GM12891 (cell line): ENCODE measurements at regions not wholly inside any gene's neighbourhood (a gene's known extent, or its start where the extent isn't known, plus 50 kb on each side); places are given as distances from the start of the nearest gene placed in this dataset.
"Not testable (repeated sequence)": the region's sequence is repeated elsewhere in the genome, so short reads cannot be mapped to it uniquely, and the experiment has no call there.

Experiments
- DNase-seq: peaks from one replicate; pipeline ENCODE4 v3.0.0; 2011; ENCODE audit warnings: low spot score; ENCODE audit not compliant: insufficient read length
- FAIRE-seq: peaks from 2 replicates; lab custom pipeline; 2011; peaks lifted over from hg19 to GRCh38; lab: Jason Lieb, UNC
- PAX5 ChIP-seq: IDR thresholded peaks from 2 replicates; pipeline ENCODE4 v1.6.1; 2011; ENCODE audit warnings: low read length, moderate library complexity, mild to moderate bottlenecking; ENCODE audit not compliant: insufficient read depth, severe bottlenecking
- POLR2A ChIP-seq: IDR thresholded peaks from 2 replicates; pipeline ENCODE4 v1.6.1; 2011; ENCODE audit warnings: low read depth, low read length, control low read depth
- POLR2AphosphoS5 ChIP-seq: IDR thresholded peaks from 2 replicates; pipeline ENCODE4 v1.6.1; 2011; ENCODE audit warnings: low read depth, low read length, control low read depth
- POU2F2 ChIP-seq: IDR thresholded peaks from 2 replicates; pipeline ENCODE4 v1.6.1; 2011; ENCODE audit warnings: low read depth, mild to moderate bottlenecking, control low read depth, low read length, moderate library complexity
- SPI1 ChIP-seq: IDR thresholded peaks from 2 replicates; pipeline ENCODE4 v1.6.1; 2011; ENCODE audit warnings: low read depth, low read length, control low read depth
- TAF1 ChIP-seq: IDR thresholded peaks from 2 replicates; pipeline ENCODE4 v1.6.1; 2011; ENCODE audit warnings: low read depth, low read length, control low read depth

DNA sequence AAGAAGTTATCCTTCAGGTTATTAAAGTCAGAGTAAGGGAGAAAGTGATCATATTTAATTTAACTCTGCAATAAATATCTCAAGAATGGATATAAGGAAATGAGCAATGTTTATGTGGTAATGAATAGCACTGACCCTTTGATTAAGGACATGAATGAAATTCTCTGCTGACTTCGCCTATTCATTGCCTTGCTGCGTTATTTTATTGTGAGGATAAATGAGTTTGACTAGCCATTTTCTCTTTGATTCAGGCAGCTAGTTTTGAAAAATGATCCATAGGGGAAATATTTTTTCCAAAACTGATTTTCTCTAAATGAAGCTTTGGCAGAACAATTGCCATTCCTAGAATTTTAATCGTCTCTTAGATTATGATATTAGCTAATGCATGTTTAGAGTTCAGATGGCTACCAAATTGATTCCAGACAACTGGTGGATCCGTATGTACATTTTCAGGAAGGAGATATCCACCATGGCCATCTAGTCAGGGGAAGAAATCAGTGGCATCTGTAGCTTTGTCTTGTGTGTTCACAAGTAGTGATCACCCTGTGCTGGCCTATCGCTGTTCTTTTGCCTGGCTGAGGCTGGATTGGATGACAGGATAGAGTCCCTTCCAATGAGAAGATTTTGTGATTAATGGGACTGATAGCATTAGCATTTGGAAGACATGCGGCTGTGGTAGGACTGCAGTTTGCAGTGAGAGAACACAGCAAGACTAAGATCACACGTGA lies 302.3 kb upstream of the RGS6 start:
- TF ChIP-seq POU2F2 (no peak), PAX5 (no peak)
- DNase-seq (no peak), FAIRE-seq (peak; percentile 59)

DNA sequence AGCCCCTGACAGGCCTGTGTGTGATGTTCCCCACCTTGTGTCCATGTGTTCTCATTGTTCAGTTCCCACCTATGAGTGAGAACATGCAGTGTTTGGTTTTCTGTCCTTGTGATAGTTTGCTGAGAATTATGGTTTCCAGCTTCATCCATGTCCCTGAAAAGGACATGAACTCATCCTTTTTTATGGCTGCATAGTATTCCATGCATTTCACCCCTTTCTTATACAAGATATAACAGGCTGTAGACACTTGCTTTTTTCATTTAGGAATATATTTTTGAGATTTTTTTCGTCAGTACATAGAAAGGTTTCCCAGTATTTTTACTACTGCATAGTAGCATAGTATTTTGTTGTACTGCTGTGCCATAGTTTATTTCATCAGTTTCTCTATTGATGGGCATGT lies 301.2 kb upstream of the RGS6 start:
- not testable (repeated sequence) for DNase-seq, FAIRE-seq

DNA sequence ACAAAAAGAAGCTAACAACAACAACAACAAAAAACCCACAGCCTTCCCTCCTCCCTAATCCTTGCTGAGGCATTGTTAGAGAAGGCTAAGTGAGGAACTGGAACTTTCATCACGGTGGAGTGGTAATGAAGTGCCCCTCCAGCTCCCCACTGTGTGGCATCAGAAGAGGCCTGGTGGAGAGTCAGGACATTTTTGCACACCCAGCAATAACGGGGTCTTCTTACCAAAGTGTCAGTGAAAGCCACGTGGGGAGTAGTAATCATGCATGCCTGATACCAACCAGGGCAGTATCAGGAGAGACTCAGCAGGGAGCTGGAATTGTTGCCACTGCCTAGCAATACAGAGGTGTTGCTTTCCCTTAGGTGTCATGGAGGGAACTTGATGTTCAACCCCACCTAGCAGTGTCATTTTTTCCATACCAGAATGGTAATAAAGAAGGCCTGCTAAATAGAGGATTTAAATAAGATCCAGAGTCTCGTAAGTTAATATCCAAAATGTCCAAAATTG lies 299.7 kb upstream of the RGS6 start:
- DNase-seq = no peak
- TF ChIP-seq SPI1 = no peak
- TF ChIP-seq TAF1 = no peak
- no peak for TF ChIP-seq POLR2A
- no peak for TF ChIP-seq POLR2AphosphoS5
- TF ChIP-seq POU2F2 = no peak
- no peak for TF ChIP-seq PAX5
- FAIRE-seq = peak; percentile 43

DNA sequence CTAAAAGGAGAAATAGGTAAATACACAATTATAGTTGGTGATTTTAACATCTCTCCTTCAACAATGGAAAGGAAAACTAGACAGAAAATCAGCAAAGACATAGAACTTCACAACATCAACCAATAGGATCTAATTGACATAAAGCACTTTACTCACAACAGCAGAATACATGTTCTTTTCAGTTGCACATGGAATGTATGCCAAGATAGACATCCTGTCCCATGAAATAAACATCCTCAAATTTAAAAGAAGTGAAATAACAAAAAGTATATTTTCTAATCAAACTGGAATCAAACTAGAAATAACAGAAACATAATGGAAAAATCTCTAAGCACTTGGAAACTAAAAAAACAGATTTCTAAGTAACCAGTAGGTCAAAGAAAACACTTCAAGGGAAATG lies 296.2 kb upstream of the RGS6 start:
- FAIRE-seq (peak; percentile 26), DNase-seq (no peak)
- TF ChIP-seq POU2F2 (no peak), POLR2A (no peak), POLR2AphosphoS5 (no peak), TAF1 (no peak), PAX5 (no peak), SPI1 (no peak)

DNA sequence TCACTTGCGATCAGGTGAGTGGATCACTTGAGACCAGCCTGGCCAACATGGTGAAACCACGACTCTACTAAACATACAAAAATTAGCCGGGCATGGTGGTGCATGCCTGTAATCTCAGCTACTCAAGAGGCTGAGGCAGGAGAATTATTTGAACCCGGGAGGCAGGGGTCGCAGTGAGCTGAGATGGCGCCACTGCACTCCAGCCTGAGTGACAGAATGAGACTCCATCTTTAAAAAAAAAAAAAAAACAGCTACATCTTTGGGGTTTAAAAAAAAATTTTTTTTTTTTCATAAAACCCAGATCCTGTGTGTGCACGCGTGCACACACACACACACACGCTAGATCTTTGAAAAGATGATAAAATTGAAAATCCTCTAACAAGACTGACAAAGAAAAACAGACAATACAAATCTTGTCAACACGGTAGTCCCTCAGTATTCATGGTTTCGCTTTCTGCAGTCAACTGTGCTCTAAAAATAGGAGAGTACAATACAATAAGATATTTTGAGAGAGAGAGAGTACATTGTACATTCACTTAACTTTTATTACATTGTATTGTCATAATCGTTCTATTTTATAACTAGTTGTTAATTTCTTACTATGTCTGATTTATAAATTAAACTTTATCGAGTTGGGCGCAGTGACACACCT lies 295.3 kb upstream of the RGS6 start:
- FAIRE-seq (peak; percentile 52), DNase-seq (no peak)
- TF ChIP-seq SPI1 = no peak
- TF ChIP-seq POU2F2 = no peak
- TF ChIP-seq PAX5 = no peak
- TF ChIP-seq POLR2AphosphoS5 = no peak
- no peak for TF ChIP-seq TAF1
- no peak for TF ChIP-seq POLR2A

DNA sequence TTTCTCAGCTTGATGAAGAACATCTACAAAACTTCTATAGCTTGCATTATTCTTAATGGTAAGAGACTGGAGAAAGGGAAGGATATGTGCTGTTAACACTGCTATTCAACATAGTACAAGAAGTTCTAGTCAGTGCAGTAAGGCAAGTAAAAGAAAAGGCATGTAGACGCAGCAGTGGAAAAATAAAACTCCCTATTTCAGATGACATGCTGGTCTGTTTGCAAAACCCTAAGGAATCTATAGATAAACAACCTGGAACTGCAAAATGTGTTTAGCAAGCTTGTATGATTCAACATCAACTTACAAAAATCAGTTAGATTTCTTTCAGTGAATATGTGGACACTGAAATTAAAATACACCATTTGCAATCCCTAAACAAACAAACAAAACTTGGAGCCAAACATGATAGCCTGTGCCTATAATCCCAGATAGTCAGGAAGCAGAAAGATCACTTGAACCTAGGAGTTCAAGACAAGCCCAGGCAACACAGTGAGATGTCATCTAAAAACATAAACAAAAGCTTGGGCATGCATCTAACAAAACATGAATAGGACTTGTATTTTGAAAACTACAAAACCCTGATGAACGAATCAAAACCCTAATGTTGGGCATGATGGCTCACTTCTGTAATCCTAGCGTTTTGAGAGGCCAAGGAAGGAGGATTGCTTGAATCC lies 293.6 kb upstream of the RGS6 start:
- FAIRE-seq (peak; percentile 71), DNase-seq (no peak)
- TF ChIP-seq POLR2A (no peak), POLR2AphosphoS5 (no peak), PAX5 (no peak), SPI1 (no peak), TAF1 (no peak), POU2F2 (no peak)

DNA sequence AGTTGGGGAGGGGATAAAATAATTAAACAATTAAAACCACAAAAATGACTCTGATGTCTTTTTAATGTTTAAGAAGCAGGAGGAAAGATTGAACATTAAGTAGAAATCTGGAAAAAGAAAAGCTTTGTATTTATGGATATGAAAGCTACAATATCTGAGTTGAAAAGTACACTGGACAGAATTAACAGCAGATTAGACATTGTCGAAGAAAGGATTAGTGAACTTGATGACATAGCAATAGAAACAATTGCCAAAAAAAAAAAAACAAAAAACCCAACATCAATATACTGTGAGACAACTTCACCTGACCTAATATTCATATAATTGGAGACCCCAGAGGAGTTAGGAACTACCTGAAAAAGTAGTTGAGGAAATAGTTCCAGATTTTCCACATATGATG lies 289.5 kb upstream of the RGS6 start:
- DNase-seq (no peak), FAIRE-seq (no peak)
- TF ChIP-seq TAF1 = no peak
- TF ChIP-seq SPI1 = no peak
- TF ChIP-seq PAX5 = no peak
- no peak for TF ChIP-seq POLR2A
- TF ChIP-seq POLR2AphosphoS5 = no peak
- TF ChIP-seq POU2F2 = no peak

DNA sequence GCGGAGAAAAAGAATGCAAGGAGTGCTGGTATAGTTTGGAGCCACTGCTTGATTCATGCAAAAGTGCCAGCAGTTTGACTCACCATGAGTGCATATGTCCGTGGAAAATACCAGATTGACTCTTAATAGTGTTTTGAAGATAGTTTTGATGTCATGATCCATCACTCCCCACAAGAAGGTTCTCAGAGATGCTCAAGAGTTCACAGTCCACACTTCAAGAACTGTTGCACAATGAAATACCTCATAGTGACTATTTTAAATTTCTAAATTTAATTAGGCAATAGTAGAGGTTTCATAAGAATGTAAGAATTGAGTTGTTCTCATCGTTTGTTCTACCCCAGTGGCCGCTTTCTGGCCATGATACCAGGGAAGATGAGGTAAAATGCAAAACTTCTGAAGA lies 286.6 kb upstream of the RGS6 start:
- DNase-seq (no peak), FAIRE-seq (no peak)
- no peak for TF ChIP-seq POU2F2
- no peak for TF ChIP-seq POLR2A
- TF ChIP-seq PAX5 = no peak
- no peak for TF ChIP-seq SPI1
- no peak for TF ChIP-seq TAF1
- TF ChIP-seq POLR2AphosphoS5 = no peak

DNA sequence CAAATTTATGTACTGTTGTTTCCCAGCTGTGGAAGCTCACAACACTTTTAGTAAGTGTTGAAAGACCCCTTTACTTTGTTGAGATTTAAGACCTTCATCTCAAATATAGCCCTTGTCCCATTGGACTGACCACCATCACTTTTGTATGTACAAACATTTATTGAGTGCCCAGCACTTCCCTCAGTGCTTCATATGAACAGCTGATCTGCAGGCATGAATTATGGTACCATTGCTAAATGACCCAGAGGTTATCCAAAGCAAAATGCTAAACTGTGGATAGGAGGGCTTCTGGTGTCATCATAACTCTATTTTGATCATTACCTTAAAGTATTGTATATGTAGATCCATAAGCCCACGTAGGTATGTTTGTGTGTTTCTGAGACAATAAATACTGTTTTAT lies 285.7 kb upstream of the RGS6 start:
- no peak for FAIRE-seq
- no peak for DNase-seq
- no peak for TF ChIP-seq POLR2A
